NB4 (cell line): ENCODE measurements at regions not wholly inside any gene's neighbourhood (a gene's known extent, or its start where the extent isn't known, plus 50 kb on each side); places are given as distances from the start of the nearest gene placed in this dataset.

Experiments used
- DNase-seq: peaks from one replicate; pipeline ENCODE4 v3.0.0; 2010; ENCODE audit warnings: low read depth
- H3K4me3 ChIP-seq: one replicate; pipeline ENCODE4 v1.5.1; 2011; ENCODE audit warnings: mild to moderate bottlenecking, low read depth, low read length, moderate library complexity
- CTCF ChIP-seq: IDR thresholded peaks from one replicate; pipeline ENCODE4 v1.5.1; 2012; ENCODE audit warnings: low read depth, low read length
- MAX ChIP-seq: IDR thresholded peaks from 2 replicates; pipeline ENCODE4 v1.6.1; 2011; ENCODE audit warnings: low read depth, low read length
- MYC ChIP-seq: IDR thresholded peaks from 2 replicates; pipeline ENCODE4 v1.6.1; 2011; ENCODE audit warnings: low read depth, low read length
- POLR2A ChIP-seq: IDR thresholded peaks from 2 replicates; pipeline ENCODE4 v1.6.1; 2011; ENCODE audit warnings: mild to moderate bottlenecking; ENCODE audit not compliant: insufficient read length; ENCODE audit errors: extremely low read depth

GRCh38 chr4:116838609-116839008, 246.8 kb downstream of the TRAM1L1 start:
- H3K4me3 ChIP-seq: no peak overlapping the region
- TF ChIP-seq MAX (no peak), MYC (no peak), CTCF (no peak), POLR2A (no peak)
- no peak for DNase-seq

- TF ChIP-seq POLR2A (no peak), MAX (no peak), MYC (no peak), CTCF (no peak)
- DNase-seq: no peak
- no peak overlapping the region for H3K4me3 ChIP-seq
Measured at GRCh38 chr4:116829187-116829586, 256.2 kb downstream of the TRAM1L1 start.

GRCh38 chr4:116824172-116824571, 261.2 kb downstream of the TRAM1L1 start:
- TF ChIP-seq MYC (no peak), MAX (no peak)
- DNase-seq: no peak
- H3K4me3 ChIP-seq: no peak overlapping the region

GRCh38 chr4:116811730-116812129, 273.6 kb downstream of the TRAM1L1 start:
- no peak for TF ChIP-seq CTCF
- no peak for TF ChIP-seq MYC
- no peak for TF ChIP-seq POLR2A
- no peak for TF ChIP-seq MAX
- DNase-seq: no peak
- H3K4me3 ChIP-seq: no peak overlapping the region

GRCh38 chr4:116796022-116796421, 289.4 kb downstream of the TRAM1L1 start:
- DNase-seq: no peak
- no peak overlapping the region for H3K4me3 ChIP-seq
- TF ChIP-seq MAX (no peak), CTCF (no peak), POLR2A (no peak), MYC (no peak)

GRCh38 chr4:116788723-116789122, 296.7 kb downstream of the TRAM1L1 start:
- no peak for TF ChIP-seq MAX
- no peak for TF ChIP-seq POLR2A
- TF ChIP-seq CTCF: no peak
- TF ChIP-seq MYC: no peak

More at GRCh38 chr4:116788723-116789122, 296.7 kb downstream of the TRAM1L1 start:
- no peak for DNase-seq
- H3K4me3 ChIP-seq: no peak overlapping the region
